Activated CD8-positive, alpha-beta T cell treated with anti-CD3 and anti-CD28 coated beads, Interleukin-2, amount 10 ng/mL, durations not matched to agents 7 days and 5 days (primary cell): ENCODE measurements at regions not wholly inside any gene's neighbourhood (a gene's known extent, or its start where the extent isn't known, plus 50 kb on each side); places are given as distances from the start of the nearest gene placed in this dataset.

Experiments
- ATAC-seq: fragments of 150-1000 bp; cut with Tn5 transposase; one replicate; pipeline ENCODE4 v1.10.0; 2021; ENCODE audit warnings: moderate library complexity
- CTCF ChIA-PET: fragments of 350-600 bp; sonication (Branson Sonifier 250); formaldehyde crosslinking; loops from one replicate; lab custom pipeline; 2021; ENCODE audit warnings: antibody characterized with exemption; lab: Charles Lee
- POLR2A ChIA-PET: fragments of 350-600 bp; sonication (Branson Sonifier 250); formaldehyde crosslinking; loops from one replicate; lab custom pipeline; 2021; ENCODE audit warnings: antibody characterized with exemption; lab: Charles Lee
- DNase-seq: peaks from one replicate; pipeline ENCODE4 v3.0.0-alpha.2; 2020
- H3K27ac Mint-ChIP-seq: one replicate; pipeline ENCODE4 v1.8.0; 2021; ENCODE audit warnings: mild to moderate bottlenecking, mixed read lengths
- H3K27me3 Mint-ChIP-seq: one replicate; pipeline ENCODE4 v1.8.0; 2021; ENCODE audit warnings: low read depth, mixed read lengths
- H3K36me3 Mint-ChIP-seq: one replicate; pipeline ENCODE4 v1.8.0; 2021; ENCODE audit warnings: low read depth, mixed read lengths
- H3K4me1 Mint-ChIP-seq: one replicate; pipeline ENCODE4 v1.8.0; 2021; ENCODE audit warnings: low read depth, mixed read lengths
- H3K4me3 Mint-ChIP-seq: one replicate; pipeline ENCODE4 v1.8.0; 2021; ENCODE audit warnings: mild to moderate bottlenecking, mixed read lengths
- H3K9me3 Mint-ChIP-seq: one replicate; pipeline ENCODE4 v1.8.0; 2022; ENCODE audit warnings: mixed read lengths; ENCODE audit not compliant: insufficient read depth

DNA sequence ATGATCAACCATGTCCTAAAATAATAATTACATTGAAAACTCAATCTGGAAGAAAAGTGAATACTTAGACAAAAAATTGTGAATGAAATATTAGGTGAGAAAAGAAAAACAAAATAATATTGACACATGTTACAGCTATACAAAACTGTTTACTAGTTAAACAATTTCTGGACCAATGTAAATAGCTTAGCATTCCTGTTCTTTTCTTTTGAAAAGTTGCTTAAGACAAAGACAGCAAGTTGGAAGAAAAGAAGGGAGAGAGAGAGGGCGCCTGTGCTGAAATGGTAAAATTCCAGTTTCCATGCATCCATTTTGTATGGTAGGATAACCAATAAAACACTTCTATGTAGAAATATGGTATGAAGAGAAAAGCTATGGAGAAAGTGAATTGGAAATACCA lies 94.1 kb upstream of the RFX8 start:
- POLR2A ChIA-PET, result interaction anchor here (0.6 kb wide), 1 partner anchor 170 kb away, joined by 3 read pairs; no protein-coding TSS in a partner anchor
- CTCF ChIA-PET, result interaction anchor here (0.8 kb wide), 1 partner anchor 61 kb away, joined by 3 read pairs; no protein-coding TSS in a partner anchor
- ATAC-seq, result no peak

DNA sequence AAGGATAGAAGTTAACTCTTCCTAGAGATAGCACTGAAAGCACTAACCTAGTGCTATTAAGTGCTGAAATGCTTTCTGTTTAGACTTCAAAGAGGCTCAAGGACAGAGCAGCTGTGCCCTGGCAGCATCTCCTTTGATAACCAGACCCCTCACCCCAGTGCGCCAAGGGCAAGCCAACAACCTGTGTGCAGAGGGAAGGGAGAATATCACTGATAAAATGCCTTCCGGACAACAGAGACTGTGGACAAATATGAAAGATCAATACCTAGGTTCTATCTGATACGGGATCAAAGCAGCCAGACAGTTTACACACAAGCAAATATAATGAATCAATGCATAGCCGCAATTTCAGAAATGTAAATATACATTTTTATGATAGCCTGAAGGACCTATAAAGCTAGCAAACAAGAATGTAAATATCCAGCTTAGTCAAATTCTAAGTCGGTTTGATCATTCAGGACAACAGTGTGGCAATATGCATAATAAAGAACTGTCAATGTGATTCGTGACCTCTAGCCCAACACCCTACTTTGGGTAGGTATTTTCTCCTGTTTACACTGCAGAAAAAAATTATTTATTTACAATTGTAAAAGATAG lies 91.8 kb upstream of the RFX8 start:
- POLR2A ChIA-PET, result interaction anchor here (1.2 kb wide), 1 partner anchor 92 kb away, joined by 4 read pairs; the partner anchor contains the start of gene RFX8
- ATAC-seq, result no peak

More for the DNA sequence above, 94.1 kb upstream of the RFX8 start:
- peaks cover 36% of the 10 kb centered on the region for H3K4me1 Mint-ChIP-seq
- peaks cover 7% of the 10 kb centered on the region for H3K9me3 Mint-ChIP-seq
- DNase-seq, result no peak
- peaks cover 17% of the 10 kb centered on the region for H3K27me3 Mint-ChIP-seq
- H3K27ac Mint-ChIP-seq, result no peak overlapping the region
- no peak overlapping the region for H3K4me3 Mint-ChIP-seq
- H3K36me3 Mint-ChIP-seq, result peaks cover 19% of the 10 kb centered on the region

DNA sequence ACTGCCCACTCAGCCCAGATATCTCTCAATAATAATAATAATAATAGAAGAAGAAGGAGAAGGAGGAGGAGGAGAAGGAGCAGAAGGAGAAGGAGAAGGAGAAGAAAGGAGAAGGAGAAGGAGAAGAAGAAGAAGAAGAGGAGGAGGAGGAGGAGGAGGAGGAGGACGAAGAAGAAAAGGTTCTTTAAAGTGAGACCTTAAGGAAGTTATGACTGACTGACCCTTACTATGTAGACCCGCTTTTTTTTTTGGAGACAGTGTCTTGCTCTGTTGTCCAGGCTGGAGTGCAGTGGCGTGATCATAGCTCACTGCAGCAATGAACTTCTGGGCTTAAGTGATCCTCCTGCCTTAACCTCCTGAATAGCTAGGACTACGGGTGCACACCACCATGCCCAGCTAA lies 88.9 kb upstream of the RFX8 start:
- Mint-ChIP-seq H3K4me3 (no peak overlapping the region), H3K9me3 (peaks cover 12% of the 10 kb centered on the region), H3K36me3 (peaks cover 38% of the 10 kb centered on the region), H3K27me3 (peaks cover 17% of the 10 kb centered on the region), H3K4me1 (peaks cover 44% of the 10 kb centered on the region), H3K27ac (no peak overlapping the region)
- POLR2A ChIA-PET, result interaction anchor here (0.6 kb wide), 1 partner anchor 59 kb away, joined by 4 read pairs; no protein-coding TSS in a partner anchor
- CTCF ChIA-PET, result no interaction called here
- no peak for DNase-seq
- no peak for ATAC-seq

More for the DNA sequence above, 91.8 kb upstream of the RFX8 start:
- DNase-seq, result no peak
- Mint-ChIP-seq H3K27ac (no peak overlapping the region), H3K36me3 (peaks cover 26% of the 10 kb centered on the region), H3K27me3 (peaks cover 17% of the 10 kb centered on the region), H3K4me3 (no peak overlapping the region), H3K4me1 (peaks cover 46% of the 10 kb centered on the region), H3K9me3 (no peaks in the 10 kb centered on the region)
- CTCF ChIA-PET, result no interaction called here

DNA sequence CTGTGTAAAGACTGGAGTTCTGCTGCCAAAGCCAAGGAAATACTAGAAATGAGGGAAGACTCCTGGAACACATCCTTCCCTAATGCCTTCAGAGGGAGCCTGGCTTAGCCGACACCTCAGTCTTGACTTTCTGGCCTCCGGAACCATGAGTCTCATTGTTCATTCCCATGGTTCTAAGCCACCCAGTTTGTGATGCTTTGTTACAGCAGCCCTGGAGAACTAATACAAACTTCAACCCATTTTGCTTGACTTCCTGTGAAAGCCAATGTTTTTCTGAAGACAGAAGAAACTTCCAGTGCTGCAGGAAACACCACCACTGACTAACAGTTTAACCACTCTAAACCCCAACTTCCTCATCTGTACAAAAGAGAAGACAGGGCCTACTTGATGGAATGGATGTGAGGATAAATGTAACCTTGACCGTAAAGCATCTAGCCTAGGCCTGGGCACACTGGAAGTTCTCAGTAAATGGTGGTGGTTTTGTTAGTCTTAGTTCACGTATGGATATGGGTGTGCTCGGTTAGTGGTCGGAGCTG lies 85.9 kb upstream of the RFX8 start:
- H3K36me3 Mint-ChIP-seq, result peaks cover 38% of the 10 kb centered on the region
- CTCF ChIA-PET, result no interaction called here

DNA sequence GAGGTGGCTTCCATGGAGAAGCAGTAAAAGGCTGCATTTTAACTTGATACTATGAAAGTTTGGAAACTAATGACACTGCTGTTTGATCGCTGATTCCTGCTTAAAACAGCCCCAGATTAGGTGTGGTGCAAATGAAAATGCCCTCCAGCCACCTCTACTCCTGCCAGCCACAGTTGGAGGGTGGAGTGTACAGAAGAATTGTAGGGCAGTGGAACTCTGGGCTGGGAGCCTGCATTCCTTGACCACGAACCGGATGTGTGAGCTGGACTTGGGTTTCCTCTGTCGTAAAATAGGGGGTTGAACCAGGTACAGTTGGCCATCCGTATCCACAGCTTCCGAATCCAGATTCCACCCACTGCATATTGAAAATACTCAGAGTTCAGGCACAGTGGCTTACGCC lies 84.6 kb upstream of the RFX8 start:
- peaks cover 20% of the 10 kb centered on the region for H3K9me3 Mint-ChIP-seq
- H3K27me3 Mint-ChIP-seq, result peaks cover 3% of the 10 kb centered on the region
- POLR2A ChIA-PET, result no interaction called here
- DNase-seq (no peak), ATAC-seq (no peak)
- H3K4me3 Mint-ChIP-seq, result no peak overlapping the region
- peaks cover 36% of the 10 kb centered on the region for H3K4me1 Mint-ChIP-seq
- no peak overlapping the region for H3K27ac Mint-ChIP-seq
- CTCF ChIA-PET, result no interaction called here
- peaks cover 38% of the 10 kb centered on the region for H3K36me3 Mint-ChIP-seq

More for the DNA sequence above, 85.9 kb upstream of the RFX8 start:
- H3K4me3 Mint-ChIP-seq, result no peak overlapping the region
- ATAC-seq, result peak; percentile 58
- DNase-seq, result no peak
- peaks cover 8% of the 10 kb centered on the region for H3K27me3 Mint-ChIP-seq
- H3K9me3 Mint-ChIP-seq, result peaks cover 20% of the 10 kb centered on the region
- peaks cover 39% of the 10 kb centered on the region for H3K4me1 Mint-ChIP-seq
- POLR2A ChIA-PET, result no interaction called here
- H3K27ac Mint-ChIP-seq, result peak overlapping the region; percentile 88

DNA sequence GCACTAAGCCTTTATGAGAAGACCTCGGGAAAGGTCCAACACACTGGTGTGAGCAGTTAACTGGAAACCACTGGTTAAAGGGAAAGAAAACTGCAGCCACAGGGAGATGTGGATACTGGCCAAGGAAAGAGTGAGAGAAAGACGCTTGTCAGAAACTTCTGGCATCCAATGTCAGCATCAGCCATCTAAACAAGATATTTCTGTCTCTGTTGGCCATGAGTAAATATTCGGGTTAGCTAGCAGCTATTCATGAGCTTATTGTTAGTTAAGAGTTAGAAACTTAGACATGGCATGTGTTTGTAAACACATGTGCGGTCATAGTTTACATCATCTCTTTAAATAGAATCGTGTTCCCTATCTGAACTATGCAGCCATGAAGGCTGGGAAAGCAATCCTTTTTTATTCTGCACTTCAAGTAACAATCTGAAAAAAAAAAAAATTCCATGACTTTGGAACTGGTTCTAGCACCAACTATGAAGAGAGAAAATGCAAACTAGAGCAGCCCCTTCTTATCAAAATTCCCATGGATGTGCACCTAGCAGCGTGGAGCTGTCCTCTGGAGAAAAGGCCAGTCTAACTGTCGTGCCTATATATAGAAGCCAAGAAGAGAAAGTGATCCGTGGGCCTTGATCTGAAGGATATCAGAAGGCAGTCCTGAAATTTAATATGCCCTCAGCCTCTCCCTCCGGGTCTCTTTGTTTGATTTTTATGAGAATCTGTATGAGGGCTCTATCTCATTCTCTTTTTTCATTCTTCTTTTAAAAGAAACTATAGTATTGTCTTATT lies 84.0 kb upstream of the RFX8 start:
- Mint-ChIP-seq H3K36me3 (peaks cover 36% of the 10 kb centered on the region), H3K27ac (no peak overlapping the region), H3K4me3 (no peak overlapping the region), H3K9me3 (peaks cover 20% of the 10 kb centered on the region), H3K4me1 (peaks cover 34% of the 10 kb centered on the region), H3K27me3 (no peaks in the 10 kb centered on the region)
- CTCF ChIA-PET, result no interaction called here
- DNase-seq (no peak), ATAC-seq (no peak)
- POLR2A ChIA-PET, result no interaction called here

DNA sequence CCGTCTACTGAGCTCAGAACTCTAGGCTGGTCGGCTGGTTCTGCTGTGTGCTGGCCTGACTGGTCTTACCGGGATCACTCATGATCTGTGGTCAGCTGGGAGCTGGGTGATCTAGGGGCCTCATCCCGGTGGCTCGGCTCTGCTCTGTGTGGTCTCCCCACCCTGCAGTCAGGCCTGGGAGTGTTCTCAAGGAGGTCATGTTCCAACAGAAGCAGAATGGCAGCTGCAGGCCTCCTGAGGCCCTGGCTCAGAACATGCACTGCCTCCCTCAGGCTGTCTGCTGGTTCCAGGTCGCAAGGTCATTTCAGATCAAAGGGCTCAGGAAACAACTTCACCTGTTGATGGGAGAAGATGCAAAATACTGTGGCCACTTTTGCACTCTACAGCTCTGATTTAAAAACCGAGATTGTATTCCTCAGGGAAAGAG lies 81.1 kb upstream of the RFX8 start:
- Mint-ChIP-seq H3K27ac (no peak overlapping the region), H3K4me3 (no peak overlapping the region), H3K27me3 (no peaks in the 10 kb centered on the region), H3K9me3 (peaks cover 20% of the 10 kb centered on the region), H3K36me3 (peaks cover 20% of the 10 kb centered on the region), H3K4me1 (peaks cover 25% of the 10 kb centered on the region)
- POLR2A ChIA-PET, result interaction anchor here (0.6 kb wide), 1 partner anchor 624 kb away, joined by 3 read pairs; no protein-coding TSS in a partner anchor
- CTCF ChIA-PET, result no interaction called here
- ATAC-seq (no peak), DNase-seq (no peak)

DNA sequence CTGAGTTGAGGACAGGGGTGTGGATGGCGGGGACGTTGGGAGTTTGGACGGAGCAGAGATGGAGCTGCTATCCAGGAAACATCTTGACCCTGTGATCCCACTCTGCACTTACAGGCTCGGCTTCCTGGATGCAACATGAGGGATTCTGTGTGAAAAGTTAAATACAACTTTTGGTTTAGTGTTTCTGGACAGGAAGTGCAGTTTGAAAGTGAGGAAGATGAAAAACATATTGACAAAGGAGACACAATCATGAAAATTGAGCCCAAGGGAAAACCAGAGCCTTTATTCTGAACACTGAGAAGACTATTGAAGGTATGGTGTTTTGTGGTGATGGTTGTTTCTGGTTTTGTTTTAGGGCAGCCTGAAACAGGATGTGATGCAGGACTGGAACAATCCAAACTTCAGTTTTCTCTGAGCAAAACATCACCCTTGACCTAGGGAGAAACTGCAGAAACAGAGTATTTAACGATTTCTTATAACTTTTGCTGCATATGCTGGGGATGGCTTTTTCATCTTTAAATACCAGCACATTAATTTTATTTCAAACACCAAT lies 76.5 kb upstream of the RFX8 start:
- Mint-ChIP-seq H3K9me3 (no peaks in the 10 kb centered on the region), H3K4me3 (no peak overlapping the region), H3K27me3 (no peaks in the 10 kb centered on the region), H3K4me1 (peaks cover 25% of the 10 kb centered on the region), H3K27ac (peak overlapping the region; percentile 80), H3K36me3 (peaks cover 11% of the 10 kb centered on the region)
- CTCF ChIA-PET, result no interaction called here
- no peak for DNase-seq
- POLR2A ChIA-PET, result interaction anchor here (1.8 kb wide), 1 partner anchor 77 kb away, joined by 4 read pairs; the partner anchor contains the start of gene RFX8
- peak; percentile 61 for ATAC-seq

DNA sequence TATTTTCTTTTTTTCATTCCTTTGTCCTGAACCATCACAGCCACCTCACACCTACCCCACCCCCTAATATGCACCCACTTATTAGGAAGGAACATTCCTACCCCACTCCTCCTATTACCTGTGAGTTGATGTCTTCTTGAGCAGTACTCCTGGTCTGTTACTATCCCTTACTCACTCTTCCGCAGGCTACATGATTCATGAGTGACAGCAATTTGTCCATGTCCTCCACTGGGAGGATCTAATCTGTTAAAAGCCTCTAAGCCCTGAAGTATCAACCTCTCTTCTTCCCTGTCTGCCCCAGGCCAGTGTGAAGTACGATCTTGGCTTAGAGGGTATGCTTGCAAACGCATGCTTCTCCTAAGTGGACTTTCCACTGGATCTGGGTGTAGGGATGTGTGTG lies 75.6 kb upstream of the RFX8 start:
- H3K36me3 Mint-ChIP-seq, result peaks cover 11% of the 10 kb centered on the region
- no peak for ATAC-seq
- H3K4me1 Mint-ChIP-seq, result peaks cover 22% of the 10 kb centered on the region
- no peak overlapping the region for H3K4me3 Mint-ChIP-seq
- H3K27ac Mint-ChIP-seq, result peak overlapping the region; percentile 80
- H3K27me3 Mint-ChIP-seq, result no peaks in the 10 kb centered on the region
- ChIA-PET CTCF (interaction anchor here (0.8 kb wide), 1 partner anchor 10 kb away, joined by 3 read pairs; no protein-coding TSS in a partner anchor), POLR2A (interaction anchor here (1.8 kb wide), 1 partner anchor 76 kb away, joined by 4 read pairs; the partner anchor contains the start of gene RFX8)
- no peak for DNase-seq
- no peaks in the 10 kb centered on the region for H3K9me3 Mint-ChIP-seq

DNA sequence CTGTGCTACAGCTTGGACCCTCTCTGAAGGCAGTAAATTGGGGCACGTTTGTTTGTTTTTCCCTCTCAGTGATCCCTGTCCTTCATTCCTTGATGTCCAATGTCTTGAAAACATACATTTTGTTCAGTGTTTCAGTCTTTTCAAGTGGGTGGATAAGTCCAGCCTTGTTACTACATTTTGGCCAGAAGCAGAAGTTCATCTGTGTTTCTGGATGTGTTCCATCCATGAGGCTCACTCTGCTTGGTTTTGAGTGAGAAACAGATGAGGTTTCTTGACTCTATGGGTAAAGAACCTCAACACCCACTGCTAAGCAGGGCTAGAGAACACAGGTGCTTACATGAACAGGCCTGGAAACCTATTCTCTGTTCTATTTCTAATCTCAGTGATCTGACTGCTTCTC lies 74.5 kb upstream of the RFX8 start:
- Mint-ChIP-seq H3K4me3 (no peak overlapping the region), H3K4me1 (peaks cover 22% of the 10 kb centered on the region), H3K9me3 (no peaks in the 10 kb centered on the region), H3K27ac (no peak overlapping the region), H3K36me3 (peaks cover 11% of the 10 kb centered on the region), H3K27me3 (no peaks in the 10 kb centered on the region)
- no peak for ATAC-seq
- no peak for DNase-seq
- ChIA-PET CTCF (no interaction called here), POLR2A (no interaction called here)

DNA sequence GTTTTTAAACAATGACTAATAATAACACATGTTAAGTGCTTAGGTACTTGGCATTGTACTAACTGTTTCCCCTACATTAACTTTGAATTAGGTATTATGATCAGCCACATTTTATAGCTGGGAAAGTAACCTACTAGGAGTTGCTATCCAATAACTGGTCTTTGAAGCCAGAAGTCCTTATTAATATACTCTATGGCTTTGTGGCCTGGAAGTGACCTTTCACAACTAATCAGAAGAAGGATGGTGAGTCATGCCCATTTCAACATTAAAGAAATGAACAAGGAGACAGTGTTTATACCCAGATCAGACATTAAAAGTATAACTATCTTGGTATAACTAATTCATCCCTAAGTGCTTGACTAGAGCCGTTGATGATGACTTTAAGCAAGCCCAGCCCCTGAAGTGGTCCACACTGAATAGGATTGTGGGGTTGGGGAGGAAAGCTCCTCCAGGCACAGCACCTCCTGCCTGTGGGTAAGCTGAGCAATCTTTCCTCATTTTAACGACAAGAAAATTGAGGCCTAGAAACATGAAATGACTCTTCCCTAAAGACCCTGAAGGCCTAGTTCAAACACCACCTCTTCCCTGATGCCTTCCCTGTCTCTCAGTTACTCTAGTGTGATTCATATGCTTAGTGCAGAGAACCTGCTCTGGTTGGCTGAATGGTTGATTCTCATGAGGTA lies 71.6 kb upstream of the RFX8 start:
- no peak overlapping the region for H3K4me3 Mint-ChIP-seq
- no peak for ATAC-seq
- H3K27ac Mint-ChIP-seq, result no peak overlapping the region
- POLR2A ChIA-PET, result no interaction called here
- H3K36me3 Mint-ChIP-seq, result peaks cover 9% of the 10 kb centered on the region
- no peak for DNase-seq
- peaks cover 3% of the 10 kb centered on the region for H3K9me3 Mint-ChIP-seq
- H3K4me1 Mint-ChIP-seq, result peaks cover 15% of the 10 kb centered on the region
- CTCF ChIA-PET, result interaction anchor here (0.6 kb wide), 1 partner anchor 940 kb away, joined by 4 read pairs; no protein-coding TSS in a partner anchor
- H3K27me3 Mint-ChIP-seq, result peaks cover 8% of the 10 kb centered on the region
